HG03378 (cell line): ENCODE measurements at regions not wholly inside any gene's neighbourhood (a gene's known extent, or its start where the extent isn't known, plus 50 kb on each side); places are given as distances from the start of the nearest gene placed in this dataset.

ENCODE experiments used
- ATAC-seq: cut with Tn5 transposase; IDR thresholded peaks from one replicate; pipeline ENCODE4 v1.9.1; 2021; ENCODE audit warnings: mild to moderate bottlenecking, moderate library complexity; ENCODE audit not compliant: unreplicated experiment

DNA sequence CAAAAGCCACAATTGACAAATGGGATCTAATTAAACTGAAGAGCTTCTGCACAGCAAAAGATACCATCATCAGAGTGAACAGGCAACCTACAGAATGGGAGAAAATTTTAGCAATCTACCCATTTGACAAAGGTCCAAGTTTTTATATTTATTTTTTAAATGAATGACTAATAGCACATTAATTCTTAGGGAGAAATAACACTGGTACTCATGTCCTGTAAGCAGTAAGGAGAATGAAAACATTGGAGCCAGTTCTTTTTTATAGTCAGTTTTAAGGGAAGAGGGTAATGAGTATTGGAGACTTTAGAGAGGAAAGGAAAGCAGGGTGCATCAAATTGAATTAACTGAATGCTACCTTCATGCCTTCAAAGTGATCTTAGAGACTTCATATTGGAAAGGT lies 404.7 kb upstream of the TGFBR2 start:
- ATAC-seq: no peak

DNA sequence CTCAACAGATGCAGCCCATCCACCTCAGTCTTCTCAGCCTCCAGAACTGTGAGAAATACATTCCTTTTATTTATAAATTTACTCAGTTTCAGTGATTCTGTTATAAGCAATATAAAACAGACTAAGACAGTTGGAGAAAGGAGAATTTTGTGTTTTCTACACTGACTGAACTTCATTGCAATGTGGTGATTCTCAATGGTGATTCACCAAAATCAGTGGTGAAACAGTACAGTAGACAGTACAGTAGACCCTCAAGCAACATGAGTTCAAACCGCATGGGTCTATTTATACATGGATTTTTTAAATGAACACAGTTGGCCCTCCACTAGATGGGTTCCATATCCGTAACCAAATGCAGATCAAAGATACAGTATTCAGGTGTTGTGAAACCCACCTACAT lies 403.1 kb upstream of the TGFBR2 start:
- ATAC-seq: no peak

DNA sequence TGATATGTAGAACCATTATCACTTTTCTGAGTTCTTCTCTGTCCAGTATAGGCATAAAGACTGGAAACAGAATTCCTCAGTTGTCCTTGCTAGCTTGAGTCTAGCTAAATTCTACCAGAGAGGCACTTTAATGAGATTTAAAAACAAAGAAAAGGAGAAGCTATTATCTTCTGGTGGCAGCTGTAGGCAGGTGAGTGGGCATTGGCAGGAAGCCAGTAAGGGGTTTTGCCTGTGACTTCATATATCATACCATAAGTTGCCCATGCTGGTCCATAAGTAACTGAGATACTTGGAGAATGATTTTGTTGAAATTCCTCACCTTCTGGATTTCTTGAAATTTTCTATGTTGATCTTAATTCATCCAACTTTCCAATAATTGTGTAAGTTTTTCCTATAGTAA lies 402.3 kb upstream of the TGFBR2 start:
- ATAC-seq: no peak

DNA sequence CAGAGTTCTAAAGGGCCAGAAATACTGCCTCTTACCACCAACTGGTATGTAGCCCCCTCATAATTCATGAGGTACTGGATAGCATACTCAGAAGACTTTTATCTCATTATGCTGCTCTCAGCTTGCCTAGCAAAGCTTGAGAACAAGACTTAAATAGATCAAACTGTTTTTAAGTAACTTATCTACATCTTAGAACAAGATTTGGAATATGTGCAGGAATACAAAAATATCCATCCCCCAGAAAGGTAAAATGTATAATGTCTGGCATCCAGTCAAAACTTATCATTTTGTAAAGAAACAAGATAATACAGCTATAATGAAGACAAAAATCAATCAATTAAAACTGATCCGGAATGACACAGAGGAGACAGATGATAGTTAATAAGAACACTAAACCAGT lies 400.4 kb upstream of the TGFBR2 start:
- no peak for ATAC-seq

DNA sequence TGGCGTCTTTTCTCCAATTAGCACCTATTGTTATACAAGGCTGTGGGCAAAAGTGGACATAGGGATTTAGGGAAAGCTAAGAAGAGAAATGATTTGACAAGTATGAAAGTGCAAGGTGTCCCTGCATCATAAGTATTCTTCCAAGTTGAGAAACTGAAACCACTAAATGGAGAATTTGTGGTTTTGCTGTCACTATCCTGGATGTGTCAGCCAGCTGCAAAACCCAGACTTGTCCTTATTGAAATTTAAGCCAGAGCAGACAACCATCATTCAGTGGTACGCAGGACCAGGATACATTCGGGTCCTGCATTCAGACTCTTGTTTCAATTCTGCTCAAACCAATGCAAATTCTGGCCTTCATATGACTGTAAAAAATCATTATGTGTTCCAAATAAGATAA lies 384.8 kb upstream of the TGFBR2 start:
- ATAC-seq: no peak

DNA sequence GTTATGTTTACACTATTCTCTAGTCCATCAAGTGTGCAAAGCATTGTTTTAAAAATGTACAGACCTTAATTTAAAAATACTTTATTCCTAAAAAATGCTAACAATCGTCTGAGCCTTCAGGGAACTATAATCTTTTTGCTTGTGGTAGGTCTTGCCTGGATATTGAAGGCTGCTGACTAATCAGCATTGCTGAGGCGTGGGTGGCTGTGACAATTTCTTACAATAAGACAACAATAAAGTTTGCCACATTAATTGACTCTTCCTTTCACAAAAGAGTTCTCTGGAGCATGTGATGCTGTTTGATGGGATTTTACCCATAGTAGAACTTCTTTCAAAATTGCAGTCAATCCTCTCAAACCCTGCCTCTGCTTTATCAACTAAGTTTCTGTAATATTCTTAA lies 384.0 kb upstream of the TGFBR2 start:
- ATAC-seq: no peak

DNA sequence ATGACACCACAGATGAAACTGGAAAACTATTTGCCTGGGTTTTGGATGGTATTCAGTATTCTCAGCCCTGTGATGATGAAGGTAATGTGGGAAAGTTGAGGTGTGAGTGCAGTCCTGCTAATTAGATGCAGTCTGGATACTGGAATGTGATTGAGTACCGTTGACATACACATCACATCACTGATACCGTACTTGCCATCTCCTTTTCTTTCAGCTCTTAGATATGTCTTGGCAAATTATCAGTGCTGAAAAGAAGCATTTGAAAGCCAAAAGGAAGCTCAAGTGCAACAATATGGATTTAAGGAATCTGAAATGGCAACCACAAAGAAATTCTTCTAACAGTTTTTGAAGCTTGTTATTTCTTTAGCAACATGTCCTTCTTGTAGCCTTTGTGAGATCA lies 381.4 kb upstream of the TGFBR2 start:
- ATAC-seq: no peak

DNA sequence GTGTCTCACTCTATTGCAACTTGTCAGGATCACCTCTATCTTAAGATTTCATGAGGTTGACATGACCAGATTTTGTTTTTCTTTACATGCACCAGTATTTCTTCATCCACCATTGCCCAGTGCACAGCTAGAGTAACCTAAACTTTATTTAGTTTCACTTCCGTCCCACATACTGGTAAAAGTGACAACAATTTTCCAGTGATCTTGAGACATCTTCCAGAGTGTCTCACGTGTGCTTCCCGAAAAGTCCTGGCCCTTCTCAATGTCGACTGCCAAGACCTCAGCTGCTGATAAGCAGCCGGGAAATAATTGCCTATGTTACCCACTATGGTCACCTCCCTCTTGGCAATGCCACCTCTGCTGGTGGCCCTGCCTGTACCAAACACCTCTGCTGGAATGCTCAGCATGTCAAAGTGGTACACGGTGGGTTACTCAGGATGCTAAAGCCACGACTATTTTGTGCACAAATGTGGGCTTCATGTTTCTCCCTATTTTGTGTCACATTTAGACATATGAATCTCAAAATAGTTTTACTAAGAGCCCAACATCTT lies 379.7 kb upstream of the TGFBR2 start:
- ATAC-seq: no peak

DNA sequence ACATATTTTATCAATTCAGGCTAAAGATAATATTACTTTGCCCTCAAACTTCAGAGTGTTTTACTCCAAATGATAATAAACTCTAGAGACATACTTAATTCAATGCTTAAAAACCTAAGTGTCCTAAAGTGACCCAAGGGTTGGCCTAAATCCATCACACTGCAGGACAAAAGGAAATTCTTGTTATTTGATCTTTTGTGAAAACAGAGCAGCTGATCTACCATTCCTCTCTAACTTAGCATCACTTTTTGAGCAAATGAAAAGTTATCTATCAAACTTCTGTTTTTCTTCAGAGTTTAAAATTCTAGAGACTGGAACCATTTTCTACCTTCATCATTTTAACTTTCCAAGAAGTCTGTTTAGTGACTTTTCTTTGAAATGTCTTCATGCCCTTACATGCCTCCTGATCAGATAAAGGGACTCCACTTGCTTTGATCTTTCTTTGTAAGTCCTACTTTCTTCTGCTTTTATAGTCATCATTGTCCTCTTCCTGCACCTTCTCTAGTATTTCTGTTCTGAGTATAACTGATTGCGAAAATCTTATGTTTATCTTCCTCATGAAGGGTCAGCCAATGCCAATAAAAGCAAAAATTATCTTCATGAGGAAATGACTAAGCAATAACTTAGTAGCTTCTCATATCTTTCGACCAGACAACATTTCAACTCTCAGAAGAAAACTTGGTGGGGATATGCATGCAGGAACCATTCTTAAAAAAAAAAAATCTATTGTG lies 378.7 kb upstream of the TGFBR2 start:
- ATAC-seq: no peak

DNA sequence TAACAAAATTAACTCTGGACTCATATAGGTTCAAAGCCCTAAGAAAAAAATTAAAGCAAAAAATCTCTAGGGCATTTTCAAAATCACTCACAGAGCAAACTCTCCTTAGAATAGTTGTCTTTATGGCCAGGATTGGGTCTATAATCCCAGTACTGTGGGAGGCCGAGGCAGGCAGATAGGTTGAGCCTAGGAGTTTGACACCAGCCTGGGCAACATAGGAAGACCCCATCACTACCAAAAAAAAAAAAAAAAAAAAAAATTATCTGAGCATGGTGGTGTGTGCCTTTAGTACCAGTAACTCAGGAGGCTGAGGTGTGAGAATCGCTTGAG lies 378.1 kb upstream of the TGFBR2 start:
- no peak for ATAC-seq

DNA sequence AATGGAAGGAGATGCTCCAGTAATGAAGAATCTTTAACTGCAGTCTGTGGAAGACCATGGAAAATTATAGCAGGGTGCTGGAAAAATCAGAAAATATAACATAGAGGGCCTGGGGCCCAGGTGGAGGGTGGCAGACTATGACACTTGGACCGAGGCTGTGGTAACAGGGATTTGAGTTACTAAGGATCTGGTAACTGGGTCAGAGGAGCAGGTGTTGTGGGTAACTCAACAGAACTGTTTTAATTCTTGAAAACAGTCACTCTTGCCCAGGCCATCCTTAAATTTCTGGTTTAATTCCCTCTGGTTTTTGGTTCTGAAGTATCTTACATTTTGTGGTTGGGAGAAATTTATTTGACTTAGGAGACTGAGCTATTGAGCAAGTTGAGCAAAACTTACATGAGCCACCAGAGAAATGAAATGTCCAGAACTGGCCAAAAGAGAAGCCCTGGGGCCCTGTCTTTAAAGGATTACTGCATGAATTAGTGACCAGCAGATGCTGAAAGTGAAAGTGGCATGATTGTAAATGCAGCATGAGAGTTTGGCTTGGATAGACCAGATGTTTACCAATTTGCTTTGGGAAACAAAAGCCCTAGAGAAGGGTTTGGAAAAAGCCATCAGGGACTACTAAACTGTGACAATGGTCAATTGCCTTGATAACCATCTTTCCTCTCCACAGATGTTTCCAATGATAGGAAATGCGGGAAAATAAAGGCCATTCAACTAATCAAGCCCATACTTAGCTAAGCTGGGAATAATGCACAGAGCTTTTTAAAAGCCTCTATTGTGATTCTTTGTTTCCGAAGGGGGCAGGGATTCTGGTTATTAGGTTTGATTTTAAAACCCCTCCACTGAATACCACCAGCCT lies 374.9 kb upstream of the TGFBR2 start:
- ATAC-seq: no peak

DNA sequence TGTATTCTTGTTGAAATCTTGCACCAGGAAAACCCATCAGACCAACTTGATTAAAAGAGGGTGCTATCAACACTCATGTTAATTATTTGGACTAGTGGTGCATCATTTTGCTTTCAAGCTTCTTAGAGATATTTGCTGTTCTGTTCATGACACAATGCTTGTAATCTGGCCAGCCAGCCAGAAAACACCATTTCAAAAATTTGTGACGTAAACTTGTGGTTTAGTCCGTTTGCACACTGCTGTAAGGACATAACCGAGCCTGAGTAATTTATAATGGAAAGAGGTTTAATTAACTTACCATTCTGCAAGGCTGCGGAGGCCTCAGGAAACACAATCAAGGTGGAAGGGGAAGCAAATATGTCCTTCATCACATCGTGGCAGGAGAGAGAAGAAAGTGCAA lies 374.3 kb upstream of the TGFBR2 start:
- ATAC-seq: no peak

DNA sequence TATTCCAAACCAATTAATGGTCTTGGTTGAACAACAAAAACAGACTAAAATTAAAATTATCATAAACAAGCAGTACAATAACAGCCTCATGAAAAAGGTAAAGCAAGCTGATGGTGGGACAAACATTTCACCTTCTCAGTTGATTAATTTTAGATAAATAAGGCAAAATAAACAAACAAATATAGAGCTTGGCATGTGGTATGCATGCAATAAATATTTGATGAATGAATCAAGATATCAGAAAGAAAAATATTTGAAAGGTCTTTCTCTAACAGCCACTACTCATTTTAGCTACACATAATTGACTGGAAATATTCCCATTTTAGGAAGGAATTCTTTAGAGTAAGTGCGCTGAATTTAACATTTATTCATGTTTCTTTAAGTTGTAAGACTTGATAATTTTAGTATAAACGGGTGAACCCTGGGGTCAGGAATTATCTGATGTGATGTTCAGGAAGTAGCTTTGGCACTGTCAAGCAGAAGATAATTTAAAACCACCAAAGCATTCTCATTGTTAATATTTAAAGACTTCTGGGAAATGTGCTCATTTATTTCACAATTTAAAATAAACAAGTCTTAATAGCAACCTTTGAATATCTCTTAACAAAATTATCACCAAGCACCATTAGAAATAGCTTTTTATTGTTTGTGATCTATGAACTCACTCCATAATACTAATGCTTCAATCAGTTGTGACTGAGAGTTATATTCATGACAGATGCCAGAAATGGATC lies 372.3 kb upstream of the TGFBR2 start:
- no peak for ATAC-seq

DNA sequence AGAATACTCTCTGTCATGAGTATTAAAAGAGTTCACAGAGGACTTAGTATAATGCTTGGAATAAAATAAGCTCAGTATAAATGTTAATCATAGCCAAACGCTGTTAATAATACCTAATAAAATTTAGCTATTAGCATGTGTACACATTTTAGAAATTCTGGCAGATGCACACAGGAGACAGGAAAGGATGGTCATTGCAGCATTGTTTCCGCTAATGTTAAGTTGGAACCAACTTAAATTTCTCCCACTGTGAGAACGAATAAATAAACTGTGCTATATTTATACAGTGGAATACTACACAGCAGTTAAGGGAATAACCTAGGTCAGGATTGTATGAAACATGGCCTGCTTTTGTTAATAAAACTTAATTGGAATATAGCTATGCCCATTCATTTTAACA lies 370.4 kb upstream of the TGFBR2 start:
- ATAC-seq: no peak

DNA sequence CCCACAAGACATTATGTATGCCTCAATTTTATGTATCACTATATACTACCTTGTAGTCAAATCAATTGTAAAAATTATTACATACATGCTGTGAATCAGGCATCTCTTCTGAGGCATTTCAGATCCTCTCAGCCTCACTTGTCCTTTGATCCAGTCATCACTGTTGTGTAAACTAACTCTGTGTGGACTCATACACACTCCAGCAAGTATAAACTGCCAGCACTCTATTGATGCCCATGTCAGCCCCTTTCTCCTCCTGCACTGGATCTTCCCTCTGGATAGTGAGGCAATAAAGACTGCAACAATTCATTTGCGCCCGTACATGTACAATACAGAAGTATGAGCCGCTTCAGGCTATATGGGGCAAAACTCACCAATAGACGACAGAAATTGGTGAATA lies 364.7 kb upstream of the TGFBR2 start:
- ATAC-seq: no peak

DNA sequence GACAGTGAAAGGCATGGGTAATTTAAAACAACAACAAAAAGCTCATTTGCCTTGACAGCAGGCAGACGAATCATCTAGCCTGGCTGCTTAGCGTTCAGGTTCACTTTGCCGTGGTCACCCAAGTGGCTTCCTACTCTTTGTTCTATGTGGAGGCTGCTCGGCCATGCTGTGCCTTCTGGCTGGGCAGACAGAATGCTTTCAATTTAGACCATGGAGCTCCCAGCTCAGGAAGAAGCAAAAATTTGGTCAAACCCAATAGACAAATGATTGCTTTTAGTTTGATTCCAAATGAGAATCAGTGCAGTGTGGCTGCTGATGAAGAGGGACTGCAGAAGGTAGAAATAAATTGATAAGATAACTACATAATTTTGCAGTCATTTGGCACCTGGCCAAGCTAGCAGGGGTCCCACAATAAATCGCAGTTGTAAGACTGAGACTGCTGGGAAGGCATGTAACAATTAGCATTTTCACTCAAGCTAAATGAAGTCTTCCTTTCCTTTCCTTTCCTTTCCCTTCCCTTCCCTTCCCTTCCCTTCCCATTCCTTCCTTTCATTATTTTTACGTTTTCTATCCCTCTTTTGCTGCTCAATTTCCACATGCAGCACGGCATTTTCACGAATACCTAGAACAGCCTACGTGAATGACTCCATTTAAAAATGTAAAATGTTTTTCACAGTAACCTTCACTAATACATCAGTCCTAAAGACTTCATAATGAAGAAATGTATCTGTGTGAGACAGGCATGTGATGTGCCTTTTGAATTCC lies 360.4 kb upstream of the TGFBR2 start:
- ATAC-seq: no peak

DNA sequence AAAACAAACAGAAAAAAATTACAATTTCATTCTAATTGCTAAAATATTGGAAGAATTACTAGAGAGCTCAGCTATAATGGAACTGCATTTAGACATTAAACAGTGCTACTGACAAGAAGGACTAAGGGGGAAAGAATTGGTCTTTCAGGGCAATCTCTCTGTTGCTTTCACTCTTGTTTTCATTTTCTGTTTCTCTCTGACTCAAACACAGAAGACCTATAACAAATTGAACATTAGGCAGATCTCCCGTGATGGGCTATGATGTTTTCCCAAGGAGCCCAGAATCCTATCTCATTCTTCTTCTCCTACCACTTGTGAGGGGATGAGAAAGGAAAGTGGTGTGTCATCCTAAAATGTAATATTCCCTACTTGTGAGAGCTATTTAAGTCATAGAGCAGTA lies 358.0 kb upstream of the TGFBR2 start:
- peak; percentile 93 for ATAC-seq

DNA sequence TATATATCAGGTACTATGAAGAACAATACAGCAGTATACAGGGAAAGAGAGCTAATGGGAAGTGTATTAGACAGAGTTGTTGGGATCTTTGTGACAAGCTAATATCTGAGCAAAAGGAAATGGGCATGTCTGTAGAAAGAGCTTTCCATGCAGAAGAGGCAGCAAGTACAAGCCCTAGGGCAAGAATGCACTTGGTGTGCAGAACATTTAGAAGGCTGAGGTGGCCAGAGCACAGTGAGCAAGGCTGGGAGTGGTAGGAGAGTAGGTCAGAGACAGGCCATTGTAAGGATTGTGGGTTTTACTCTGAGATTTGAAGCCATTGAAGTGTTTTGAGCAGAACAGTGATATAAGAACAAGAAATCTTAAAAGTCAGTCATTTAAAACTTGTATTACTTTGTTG lies 353.9 kb upstream of the TGFBR2 start:
- ATAC-seq: no peak

DNA sequence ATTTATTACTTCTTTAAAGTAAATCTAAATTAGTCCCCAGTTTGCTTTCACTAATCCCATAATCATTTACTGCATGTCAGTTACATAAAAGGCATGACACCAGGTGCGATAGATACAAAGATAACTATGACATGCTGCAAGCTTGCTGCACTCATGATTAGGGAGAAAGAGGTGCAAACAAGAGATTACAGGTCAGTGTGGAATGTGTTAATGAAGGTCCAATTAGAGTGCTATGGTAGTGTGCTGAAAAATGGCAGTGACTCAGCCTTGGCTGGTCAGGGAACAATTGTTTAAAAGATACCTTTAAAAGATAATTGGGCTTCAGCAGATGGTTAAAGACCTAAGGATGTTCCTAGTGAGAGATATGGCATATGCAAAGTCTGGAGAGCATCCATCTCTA lies 352.6 kb upstream of the TGFBR2 start:
- no peak for ATAC-seq

DNA sequence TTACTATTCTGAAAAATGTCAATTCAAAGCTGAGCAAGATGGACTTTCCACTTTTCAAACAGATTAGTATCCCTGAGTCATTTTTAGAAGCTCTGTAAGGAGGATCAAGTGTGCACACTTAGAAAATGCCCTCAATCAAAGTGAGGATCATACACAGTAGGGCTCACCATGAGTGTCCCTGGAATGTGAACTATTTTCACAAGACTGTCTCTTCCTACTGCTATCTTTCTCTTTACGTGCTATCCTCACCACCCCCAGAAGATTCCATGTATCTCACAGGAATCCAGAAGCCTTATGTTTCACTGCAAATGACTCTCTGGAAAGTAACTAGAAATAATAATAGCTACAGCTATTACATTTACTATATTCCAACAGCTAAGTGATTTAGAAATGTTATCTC lies 349.9 kb upstream of the TGFBR2 start:
- no peak for ATAC-seq
